HCT116 (cell line): ENCODE measurements at regions not wholly inside any gene's neighbourhood (a gene's known extent, or its start where the extent isn't known, plus 50 kb on each side); places are given as distances from the start of the nearest gene placed in this dataset.

Source experiments
- ATAC-seq: fragments of 200-7000 bp; cut with Tn5 transposase; 2 replicates; pipeline ENCODE4 v1.9.1; 2020; ENCODE audit warnings: mild to moderate bottlenecking, moderate library complexity
- BruUV-seq: library from RNA; stranded (reverse); fragments of 400-500 nt; replicated peaks from 2 replicates; lab custom pipeline; 2021; lab: Mats Ljungman, UMichigan
- CTCF ChIA-PET: fragments of 300-600 bp; sonication (Branson Sonifier 250); formaldehyde crosslinking; loops from one replicate; lab custom pipeline; 2021; ENCODE audit warnings: antibody characterized with exemption; lab: Charles Lee
- POLR2A ChIA-PET: fragments of 300-600, 350-600 bp; sonication (Branson Sonifier 250); formaldehyde crosslinking; loops from one replicate; lab custom pipeline; 2021; ENCODE audit warnings: antibody characterized with exemption; lab: Charles Lee
- RAD21 ChIA-PET, 2 experiments: fragments of 300-600 bp; sonication (Branson Sonifier 250); formaldehyde crosslinking; loops; one replicate each; lab custom pipeline; 2023; ENCODE audit warnings: low total read pairs in 2 of 2; ENCODE audit not compliant: uncharacterized antibody in 2 of 2, unreplicated experiment in 2 of 2, low non-redundant PET in 1 of 2; lab: Charles Lee
- DNase-seq: peaks from one replicate; pipeline ENCODE4 v3.0.0-alpha.2; 2010; ENCODE audit warnings: low read depth, low spot score
- H2AFZ ChIP-seq: fragments of 200-600 bp; shearing (Covaris generic), sonication (generic); 2 replicates; pipeline ENCODE4 v1.6.1; 2017; ENCODE audit warnings: low read depth, mixed run types, mixed read lengths, antibody characterized with exemption, low read length; ENCODE audit not compliant: poor library complexity, severe bottlenecking
- H3K27ac ChIP-seq: 2 replicates; pipeline ENCODE4 v1.5.1; 2012; ENCODE audit warnings: low read depth, low read length
- H3K27me3 ChIP-seq: fragments of 200-600 bp; sonication (generic); 2 replicates; pipeline ENCODE4 v1.6.1; 2016; ENCODE audit warnings: mixed run types, low read length, mixed read lengths; ENCODE audit not compliant: insufficient read depth
- H3K36me3 ChIP-seq, 2 experiments: fragments of 200-500 bp in 1 of 2; fragments of 200-600 bp in 1 of 2; sonication (Bioruptor generic) in 1 of 2; sonication (generic) in 1 of 2; 2 replicates each; pipeline versions ENCODE4 v1.5.1 to v1.6.1; 2014 to 2016; ENCODE audit warnings: low read length in 2 of 2, inconsistent platforms in 1 of 2, mixed read lengths in 1 of 2, mixed run types in 1 of 2; ENCODE audit not compliant: insufficient read depth in 2 of 2, control insufficient read depth in 1 of 2
- H3K4me1 ChIP-seq, 2 experiments: fragments of 200-600 bp in 1 of 2; sonication (generic) in 1 of 2; 2 replicates each; pipeline versions ENCODE4 v1.5.1 to v1.6.1; 2012 to 2017; ENCODE audit warnings: low read length in 2 of 2, inconsistent platforms in 1 of 2, mild to moderate bottlenecking in 1 of 2, mixed read lengths in 1 of 2, mixed run types in 1 of 2, moderate library complexity in 1 of 2; ENCODE audit not compliant: insufficient read depth in 2 of 2, control insufficient read depth in 1 of 2
- H3K4me2 ChIP-seq: fragments of 200-600 bp; sonication (generic); 2 replicates; pipeline ENCODE4 v1.6.1; 2017; ENCODE audit warnings: mixed run types, low read length, mixed read lengths
- H3K4me3 ChIP-seq, 2 experiments: fragments of 200-600 bp in 1 of 2; sonication (generic) in 1 of 2; replicated peaks in 1 of 2; 2 replicates each; pipeline ENCODE4 v1.5.1; 2011 to 2016; ENCODE audit warnings: low read length in 2 of 2, control low read depth in 1 of 2, low read depth in 1 of 2, mild to moderate bottlenecking in 1 of 2, mixed read lengths in 1 of 2, mixed run types in 1 of 2
- H3K79me2 ChIP-seq: fragments of 200-600 bp; sonication (generic); 2 replicates; pipeline ENCODE4 v1.6.1; 2017; ENCODE audit warnings: mild to moderate bottlenecking, mixed run types, low read length, moderate library complexity, mixed read lengths; ENCODE audit not compliant: insufficient read depth
- H3K9ac ChIP-seq: fragments of 200-600 bp; sonication (generic); 2 replicates; pipeline ENCODE4 v1.6.1; 2016; ENCODE audit warnings: low read length, mixed read lengths
- H3K9me2 ChIP-seq: fragments of 200-600 bp; sonication (generic), shearing (Covaris generic); 2 replicates; pipeline ENCODE4 v1.6.1; 2017; ENCODE audit warnings: mixed run types, mild to moderate bottlenecking, moderate library complexity; ENCODE audit not compliant: insufficient read depth
- H3K9me3 ChIP-seq, 2 experiments: fragments of 200-500 bp in 1 of 2; fragments of 200-600 bp in 1 of 2; sonication (Bioruptor generic) in 1 of 2; sonication (generic) in 1 of 2; 2 replicates each; pipeline ENCODE4 v1.6.1; 2014 to 2017; ENCODE audit warnings: low read length in 2 of 2, mixed read lengths in 2 of 2, inconsistent platforms in 1 of 2, low read depth in 1 of 2, mild to moderate bottlenecking in 1 of 2, mixed run types in 1 of 2, moderate library complexity in 1 of 2; ENCODE audit not compliant: control insufficient read depth in 1 of 2, insufficient read depth in 1 of 2
- H4K20me1 ChIP-seq: fragments of 200-600 bp; sonication (generic), shearing (Covaris generic); 2 replicates; pipeline ENCODE4 v1.6.1; 2017; ENCODE audit warnings: mixed run types, mild to moderate bottlenecking, moderate library complexity; ENCODE audit not compliant: insufficient read depth
- CBX3 ChIP-seq: IDR thresholded peaks from 2 replicates; pipeline ENCODE4 v1.6.1; 2012; ENCODE audit warnings: low read depth
- CEBPB ChIP-seq: IDR thresholded peaks from 2 replicates; pipeline ENCODE4 v1.6.1; 2012; ENCODE audit warnings: low read depth
- EZH2 ChIP-seq: fragments of 200-600 bp; sonication (generic); IDR thresholded peaks from 2 replicates; pipeline ENCODE4 v1.6.1; 2017; ENCODE audit warnings: antibody characterized with exemption, mixed run types
- JUND ChIP-seq: IDR thresholded peaks from 2 replicates; pipeline ENCODE4 v1.6.1; 2012
- RAD21 ChIP-seq: IDR thresholded peaks from 2 replicates; pipeline ENCODE4 v1.6.1; 2012; ENCODE audit warnings: low read depth, mild to moderate bottlenecking
- SP1 ChIP-seq: IDR thresholded peaks from 2 replicates; pipeline ENCODE4 v1.6.1; 2012; ENCODE audit warnings: low read depth
- SRF ChIP-seq: IDR thresholded peaks from 2 replicates; pipeline ENCODE4 v1.6.1; 2012; ENCODE audit warnings: low read depth
- TCF7L2 ChIP-seq: IDR thresholded peaks from 2 replicates; pipeline ENCODE4 v1.7.0; 2011; ENCODE audit warnings: borderline replicate concordance, inconsistent platforms; ENCODE audit not compliant: insufficient read depth, insufficient read length; ENCODE audit errors: extremely low read depth
- ZFX ChIP-seq: fragments of 450-650 bp; IDR thresholded peaks from 2 replicates; pipeline ENCODE4 v1.6.1; 2017
- ZNF274 ChIP-seq: fragments of 200-500 bp; sonication (Bioruptor generic); IDR thresholded peaks from 2 replicates; pipeline ENCODE4 v1.6.1; 2014; ENCODE audit warnings: mild to moderate bottlenecking, low read depth, low read length, inconsistent platforms
- intact Hi-C: fragments of 100-400 bp; cut with micrococcal nuclease; formaldehyde crosslinking; loops from 2 replicates; pipeline ENCODE4 v1.10.0; 2022
- TF ChIP-seq, protein P1 (sequence below): IDR thresholded peaks from 2 replicates; pipeline ENCODE4 v1.6.1; 2012

- H3K79me2 ChIP-seq, result no peaks in the 10 kb centered on the region
- intact Hi-C loops, result no loop called here
- POLR2A ChIA-PET, result no interaction called here
- no peaks in the 10 kb centered on the region for H3K27me3 ChIP-seq
- H3K9ac ChIP-seq, result no peak overlapping the region
- no peaks in the 10 kb centered on the region for H4K20me1 ChIP-seq
- ATAC-seq, result no peak
- no peak overlapping the region for H3K4me2 ChIP-seq
- RAD21 ChIA-PET, result no interaction called here
- no peak overlapping the region for H2AFZ ChIP-seq
- no peaks in the 10 kb centered on the region for H3K4me1 ChIP-seq
- CTCF ChIA-PET, result no interaction called here
- H3K36me3 ChIP-seq, result no peaks in the 10 kb centered on the region
- H3K9me2 ChIP-seq, result no peaks in the 10 kb centered on the region
- 0 out of 4 replicates have a peak, but pooled peaks cover 0 to 3% of the 10 kb centered on the region in 2 experiments for H3K9me3 ChIP-seq
- TF ChIP-seq CBX3 (no peak), TCF7L2 (no peak)
- TF ChIP-seq, all 23 proteins: peak for 0
- no TSS peak for BruUV-seq
- H3K27ac ChIP-seq, result no peak overlapping the region
- no peak overlapping the region for H3K4me3 ChIP-seq
- no peak for DNase-seq
Observed at GRCh38 chr11:96893988-96894387, 504.2 kb downstream of the JRKL start.

GRCh38 chr11:96894587-96894986 lies 504.8 kb downstream of the JRKL start:
- POLR2A ChIA-PET, result no interaction called here
- Histone ChIP-seq H4K20me1 (no peaks in the 10 kb centered on the region), H3K4me1 (no peaks in the 10 kb centered on the region), H3K36me3 (no peaks in the 10 kb centered on the region), H3K9me2 (no peaks in the 10 kb centered on the region), H3K9me3 (peaks cover 0 to 3% of the 10 kb centered on the region in 2 experiments; a peak in 1 of 4 replicates), H3K4me3 (no peak overlapping the region), H3K27me3 (no peaks in the 10 kb centered on the region), H3K79me2 (no peaks in the 10 kb centered on the region), H3K27ac (no peak overlapping the region), H2AFZ (no peak overlapping the region), H3K9ac (no peak overlapping the region), H3K4me2 (no peak overlapping the region)
- no TSS peak for BruUV-seq
- no peak for DNase-seq
- TF ChIP-seq SRF (no peak), EZH2 (no peak), CEBPB (no peak), CBX3 (no peak), SP1 (no peak), RAD21 (no peak), JUND (no peak), ZFX (no peak), ZNF274 (no peak)
- TF ChIP-seq, protein P1, sequence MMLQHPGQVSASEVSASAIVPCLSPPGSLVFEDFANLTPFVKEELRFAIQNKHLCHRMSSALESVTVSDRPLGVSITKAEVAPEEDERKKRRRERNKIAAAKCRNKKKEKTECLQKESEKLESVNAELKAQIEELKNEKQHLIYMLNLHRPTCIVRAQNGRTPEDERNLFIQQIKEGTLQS, result no peak
- intact Hi-C loops, result no loop called here
- RAD21 ChIA-PET, result no interaction called here
- CTCF ChIA-PET, result no interaction called here
- no peak for ATAC-seq
